NCI-H446 treated with DMSO at 0.1 percent for 48 hours (cell line): ENCODE measurements at regions not wholly inside any gene's neighbourhood (a gene's known extent, or its start where the extent isn't known, plus 50 kb on each side); places are given as distances from the start of the nearest gene placed in this dataset.

Experiments
- DNase-seq: peaks from one replicate; lab custom pipeline; 2025; lab: John Stamatoyannopoulos, UW

- DNase-seq: no peak
Observed at GRCh38 chr3:30553641-30554316, 52.6 kb upstream of the TGFBR2 start.

GRCh38 chr3:30554317-30554690, 52.1 kb upstream of the TGFBR2 start:
- no peak for DNase-seq

GRCh38 chr3:30555968-30556367, 50.4 kb upstream of the TGFBR2 start:
- no peak for DNase-seq
